ENCODE measurements at regions not wholly inside any gene's neighbourhood (a gene's known extent, or its start where the extent isn't known, plus 50 kb on each side); places are given as distances from the start of the nearest gene placed in this dataset.

DNA sequence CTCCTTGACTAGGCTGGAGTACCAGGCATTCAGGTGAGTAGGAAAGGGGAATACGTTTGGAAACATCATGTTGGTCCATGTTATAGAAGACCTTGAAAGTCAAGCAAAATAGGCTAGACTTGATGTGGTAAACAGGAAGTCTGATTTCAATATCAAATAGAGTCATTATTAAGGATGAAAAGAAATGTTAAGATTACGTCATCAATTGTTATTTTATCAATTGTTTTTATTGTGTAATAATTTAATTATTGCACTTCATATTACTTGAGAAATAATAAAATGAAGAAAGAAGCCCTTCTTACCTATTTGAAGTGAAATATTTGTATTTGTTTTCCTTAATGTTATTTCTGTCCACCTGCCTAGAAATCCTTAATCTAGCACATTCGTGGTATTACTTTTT, 361.0 kb upstream of the HAND2 start:
- no peak for DNase-seq (ENCODE audit: low spot score)
- TF ChIP-seq, protein P1, sequence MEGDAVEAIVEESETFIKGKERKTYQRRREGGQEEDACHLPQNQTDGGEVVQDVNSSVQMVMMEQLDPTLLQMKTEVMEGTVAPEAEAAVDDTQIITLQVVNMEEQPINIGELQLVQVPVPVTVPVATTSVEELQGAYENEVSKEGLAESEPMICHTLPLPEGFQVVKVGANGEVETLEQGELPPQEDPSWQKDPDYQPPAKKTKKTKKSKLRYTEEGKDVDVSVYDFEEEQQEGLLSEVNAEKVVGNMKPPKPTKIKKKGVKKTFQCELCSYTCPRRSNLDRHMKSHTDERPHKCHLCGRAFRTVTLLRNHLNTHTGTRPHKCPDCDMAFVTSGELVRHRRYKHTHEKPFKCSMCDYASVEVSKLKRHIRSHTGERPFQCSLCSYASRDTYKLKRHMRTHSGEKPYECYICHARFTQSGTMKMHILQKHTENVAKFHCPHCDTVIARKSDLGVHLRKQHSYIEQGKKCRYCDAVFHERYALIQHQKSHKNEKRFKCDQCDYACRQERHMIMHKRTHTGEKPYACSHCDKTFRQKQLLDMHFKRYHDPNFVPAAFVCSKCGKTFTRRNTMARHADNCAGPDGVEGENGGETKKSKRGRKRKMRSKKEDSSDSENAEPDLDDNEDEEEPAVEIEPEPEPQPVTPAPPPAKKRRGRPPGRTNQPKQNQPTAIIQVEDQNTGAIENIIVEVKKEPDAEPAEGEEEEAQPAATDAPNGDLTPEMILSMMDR (IDR thresholded peaks at IDR 0.05), result no peak
- no peak for ATAC-seq (ENCODE audit: low FRiP score)

DNA sequence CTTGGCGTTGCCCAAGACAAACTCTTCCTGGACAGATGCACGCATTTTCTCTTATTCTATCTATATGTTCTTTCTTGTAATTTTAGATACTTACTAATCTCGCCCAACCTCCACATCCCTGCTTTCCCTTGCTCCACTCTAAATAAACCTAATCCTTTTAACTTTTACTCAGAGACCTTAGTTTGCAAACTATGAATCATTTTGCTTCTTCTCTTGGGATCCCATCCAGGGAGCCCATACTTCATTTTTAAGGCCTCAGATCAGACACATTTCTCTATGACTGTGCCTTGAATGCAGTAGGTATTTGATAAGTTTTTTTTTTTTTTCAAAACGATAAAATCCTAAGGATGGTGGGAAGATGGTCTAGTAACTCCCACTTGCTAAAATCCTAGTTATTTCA, 353.8 kb upstream of the HAND2 start:
- TF ChIP-seq, protein P1 (IDR thresholded peaks at IDR 0.05), result no peak
- DNase-seq (ENCODE audit: low spot score) (no peak), ATAC-seq (ENCODE audit: low FRiP score) (peak; percentile 86)

DNA sequence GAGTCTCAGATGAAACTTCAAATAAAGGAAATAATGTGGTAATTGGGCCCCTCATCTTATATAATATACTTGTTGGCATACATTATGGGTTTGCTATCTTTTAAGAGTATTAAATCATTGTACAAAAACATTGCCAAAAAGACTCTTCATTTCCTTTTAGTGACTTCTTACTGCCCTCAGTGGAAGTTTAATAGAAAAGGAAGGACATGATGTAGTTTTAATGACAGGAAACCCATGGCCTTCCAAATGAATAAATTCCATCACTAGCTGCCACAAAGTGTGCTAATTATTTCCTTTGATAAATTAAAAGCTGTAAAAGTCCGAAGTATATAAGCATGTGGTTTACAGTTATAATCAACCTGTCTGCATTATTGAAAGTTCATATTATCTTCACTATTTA, 350.9 kb upstream of the HAND2 start:
- ATAC-seq (ENCODE audit: low FRiP score) (no peak), DNase-seq (ENCODE audit: low spot score) (no peak)
- TF ChIP-seq, protein P1 (IDR thresholded peaks at IDR 0.05), result no peak

DNA sequence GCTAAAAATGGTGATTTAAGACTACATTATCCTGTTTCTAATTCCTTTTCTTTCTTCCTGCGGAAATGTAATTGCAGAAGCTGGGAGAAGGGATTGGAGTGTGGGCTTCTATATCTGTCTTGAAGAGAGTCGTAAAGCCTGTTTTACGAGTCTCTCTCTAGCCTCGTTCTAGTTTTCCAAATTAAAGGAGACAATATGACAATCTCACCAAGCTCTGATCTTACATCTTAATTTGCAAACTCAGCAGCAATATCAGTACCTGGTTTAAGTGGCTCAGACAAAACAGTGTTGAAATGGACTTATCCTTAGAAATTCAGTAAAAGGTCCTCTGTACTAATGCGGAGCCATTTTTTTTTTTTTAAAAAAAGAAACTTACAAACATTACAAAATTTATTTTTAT, 349.5 kb upstream of the HAND2 start:
- ATAC-seq (ENCODE audit: low FRiP score) (no peak), DNase-seq (ENCODE audit: low spot score) (no peak)
- TF ChIP-seq, protein P1 (IDR thresholded peaks at IDR 0.05), result no peak

DNA sequence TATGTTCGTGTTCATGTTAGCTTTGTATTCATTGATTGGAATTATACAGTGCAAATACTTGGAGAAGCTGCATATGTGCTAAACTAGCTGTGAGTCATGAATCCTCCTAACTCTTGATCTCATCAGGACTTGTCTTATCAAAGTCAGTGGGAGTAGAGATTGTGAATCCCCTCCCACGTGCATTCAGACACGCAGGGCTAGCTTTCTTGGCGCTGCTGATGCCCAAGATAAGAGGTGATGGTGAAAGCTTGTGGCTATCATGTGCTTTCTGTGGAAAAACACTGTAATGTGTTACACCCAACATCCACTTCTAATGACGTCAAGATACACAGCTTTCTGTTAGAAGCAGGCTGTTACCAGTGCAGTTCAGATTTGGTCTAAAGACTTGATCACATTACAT, 348.7 kb upstream of the HAND2 start:
- TF ChIP-seq, protein P1 (IDR thresholded peaks at IDR 0.05), result no peak
- DNase-seq (ENCODE audit: low spot score) (no peak), ATAC-seq (ENCODE audit: low FRiP score) (peak; percentile 90)

DNA sequence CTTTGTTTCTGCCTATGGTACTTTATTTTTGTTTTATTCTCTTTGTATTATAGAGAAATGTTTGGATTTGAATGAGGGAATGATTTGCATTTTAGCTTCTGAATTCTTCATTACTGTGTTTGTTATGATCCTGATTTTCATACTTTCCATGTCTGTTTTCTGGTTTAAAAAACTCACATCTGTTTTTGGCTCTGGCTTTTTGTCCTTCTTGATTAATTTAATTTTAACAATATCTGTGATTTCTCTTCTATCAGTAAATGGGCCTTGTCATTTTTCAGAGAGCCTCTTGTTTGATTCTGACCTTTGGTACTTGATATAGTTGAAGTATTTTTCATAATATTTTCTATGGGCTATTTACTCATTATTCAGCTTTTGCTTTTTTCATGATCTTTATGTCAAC, 341.6 kb upstream of the HAND2 start:
- TF ChIP-seq, protein P1 (IDR thresholded peaks at IDR 0.05), result no peak
- DNase-seq (ENCODE audit: low spot score) (no peak), ATAC-seq (ENCODE audit: low FRiP score) (no peak)

DNA sequence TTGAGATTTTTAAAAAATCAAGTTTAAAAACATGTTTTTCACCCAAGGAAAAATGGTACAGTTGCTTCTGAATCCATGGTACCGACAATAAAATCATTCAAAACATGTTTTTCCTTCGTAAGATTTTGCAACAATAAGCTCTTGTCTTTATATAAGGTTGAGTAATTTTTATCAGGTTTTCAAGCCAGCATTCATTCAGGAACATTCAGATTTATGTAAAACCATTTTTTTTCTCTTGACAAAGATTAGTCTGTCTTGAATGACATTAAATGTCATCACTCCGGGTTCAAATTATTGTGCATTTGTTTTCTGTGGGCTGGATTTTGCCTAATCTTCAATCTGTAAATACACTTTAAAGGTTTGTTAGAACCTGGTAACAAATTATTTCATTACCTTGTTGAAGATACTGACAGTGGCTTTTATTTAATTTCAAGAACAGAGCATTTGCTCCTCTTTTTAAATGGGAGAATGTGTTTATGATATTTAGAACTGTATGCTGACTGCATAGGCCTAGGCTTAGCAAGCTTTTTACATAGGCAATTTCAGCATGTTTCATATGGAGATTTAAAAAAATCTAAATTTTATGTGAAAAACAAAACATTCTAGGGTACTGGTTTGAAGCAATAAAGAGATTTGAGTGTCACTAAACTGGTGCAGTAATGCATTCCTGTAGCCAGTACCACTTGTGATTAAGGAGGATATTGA, 336.4 kb upstream of the HAND2 start:
- TF ChIP-seq, protein P1 (IDR thresholded peaks at IDR 0.05), result no peak
- no peak for ATAC-seq (ENCODE audit: low FRiP score)
- DNase-seq (ENCODE audit: low spot score), result no peak

Data from omental fat pad (tissue), 3 donors.